Stomach (tissue), 8 donors: ENCODE measurements at regions not wholly inside any gene's neighbourhood (a gene's known extent, or its start where the extent isn't known, plus 50 kb on each side); places are given as distances from the start of the nearest gene placed in this dataset.

Experiments
- DNase-seq, 2 donors: peaks; one replicate each; pipeline versions ENCODE4 v3.0.0 to v3.0.0-alpha.2; 2013 to 2019
- H3K27ac ChIP-seq, 5 donors: fragments of 200-600 bp in 4 of 5; sonication (generic) in 4 of 5; one replicate each; pipeline ENCODE4 v1.5.1; 2013 to 2019; ENCODE audit warnings: mild to moderate bottlenecking in 1 of 5, moderate library complexity in 1 of 5
- H3K27me3 ChIP-seq, 3 donors: fragments of 200-600 bp; sonication (generic); one replicate each; pipeline ENCODE4 v1.5.1; 2017 to 2019; ENCODE audit warnings: mixed run types in 1 of 3
- H3K36me3 ChIP-seq, 4 donors: fragments of 200-600 bp; sonication (generic); 1 replicate in 3 of 4; 2 replicates in 1 of 4; pipeline ENCODE4 v1.5.1; 2016 to 2019
- H3K4me1 ChIP-seq, 4 donors: fragments of 200-600 bp; sonication (generic); one replicate each; pipeline ENCODE4 v1.5.1; 2016 to 2019
- H3K4me3 ChIP-seq, 4 donors: fragments of 200-600 bp; sonication (generic) in 3 of 4; one replicate each; pipeline ENCODE4 v1.5.1; 2016 to 2019; ENCODE audit warnings: mild to moderate bottlenecking in 1 of 4
- H3K9me3 ChIP-seq, 4 donors: fragments of 200-600 bp; sonication (generic); one replicate each; pipeline ENCODE4 v1.5.1; 2016 to 2019
- CTCF ChIP-seq, 7 experiments: fragments of 450-650 bp in 4 of 7; fragments of 200-600 bp in 3 of 7; sonication (generic) in 3 of 7; IDR thresholded peaks; one replicate each; pipeline ENCODE4 v1.5.1; 2016 to 2019; ENCODE audit warnings: antibody characterized with exemption in 7 of 7, control low read depth in 2 of 7, mild to moderate bottlenecking in 1 of 7
- EP300 ChIP-seq: sonication (generic); formaldehyde crosslinking; IDR thresholded peaks from one replicate; pipeline ENCODE4 v1.6.1; 2017; ENCODE audit warnings: antibody characterized with exemption
- POLR2A ChIP-seq, 4 donors: fragments of 450-650 bp; IDR thresholded peaks; one replicate each; pipeline ENCODE4 v1.6.1; 2016; ENCODE audit warnings: antibody characterized with exemption in 4 of 4, control low read depth in 2 of 4, mild to moderate bottlenecking in 1 of 4, moderate library complexity in 1 of 4
- POLR2AphosphoS5 ChIP-seq, 3 donors: sonication (generic); formaldehyde crosslinking; IDR thresholded peaks; one replicate each; pipeline ENCODE4 v1.6.1; 2016; ENCODE audit warnings: antibody characterized with exemption in 3 of 3
- WGBS, 5 donors: extraction: QIAGEN DNeasy Blood & Tissue Kit in 3 of 5; methylation state at CpG; one replicate each; pipeline versions ENCODE4 v1.1.5 to v1.1.7; 2013 to 2018; 5-methylcytosine and 5-hydroxymethylcytosine counted together
- intact Hi-C: fragments of 100-400 bp; cut with DNase I; formaldehyde crosslinking; loops from one replicate; pipeline ENCODE4 v1.15.1; 2023; ENCODE audit warnings: low total_unique reads
- donor health status: healthy with polysubstance abuse.
- donor health status: Bipolar disorder and iron deficiency.
- donor health status: healthy.

GRCh38 chrX:13902406-13902805 lies 85.5 kb upstream of the GPM6B start:
- DNase-seq = no peak
- Histone ChIP-seq H3K9me3 (no peaks in the 10 kb centered on the region), H3K36me3 (no peaks in the 10 kb centered on the region), H3K4me1 (no peaks in the 10 kb centered on the region), H3K27me3 (peaks cover 0 to 4% (median 0%) of the 10 kb centered on the region in 3 donors), H3K27ac (no peak overlapping the region), H3K4me3 (no peak overlapping the region)
- intact Hi-C loops = no loop called here
- TF ChIP-seq POLR2AphosphoS5 (IDR thresholded peaks at IDR 0.05) = no peak
- no peak for TF ChIP-seq POLR2A (IDR thresholded peaks at IDR 0.05)
- TF ChIP-seq CTCF (IDR thresholded peaks at IDR 0.05) = no peak
- no peak for TF ChIP-seq EP300
- WGBS, 5 donors = 85 to 98% (median 87%) methylated on average over 3 of the region's 3 CpGs

- no peak for DNase-seq
- Histone ChIP-seq H3K27ac (no peak overlapping the region), H3K4me1 (no peaks in the 10 kb centered on the region), H3K36me3 (no peaks in the 10 kb centered on the region), H3K9me3 (no peaks in the 10 kb centered on the region), H3K4me3 (no peak overlapping the region), H3K27me3 (peaks cover 0 to 4% (median 0%) of the 10 kb centered on the region in 3 donors)
- TF ChIP-seq POLR2AphosphoS5 (IDR thresholded peaks at IDR 0.05) (no peak), EP300 (no peak), CTCF (IDR thresholded peaks at IDR 0.05) (no peak), POLR2A (IDR thresholded peaks at IDR 0.05) (no peak)
- intact Hi-C loops = no loop called here
- WGBS, 5 donors = 65 to 84% (median 72%) methylated on average over 2 of the region's 2 CpGs
These were observed 84.5 kb upstream of the GPM6B start for GRCh38 chrX:13901354-13901753.

GRCh38 chrX:13900351-13900750 lies 83.5 kb upstream of the GPM6B start:
- H3K9me3 ChIP-seq = no peaks in the 10 kb centered on the region
- H3K27me3 ChIP-seq = peaks cover 0 to 4% (median 0%) of the 10 kb centered on the region in 3 donors
- intact Hi-C loops = no loop called here
- no peak overlapping the region for H3K27ac ChIP-seq
- H3K4me1 ChIP-seq = no peaks in the 10 kb centered on the region
- no peak for DNase-seq
- no peak overlapping the region for H3K4me3 ChIP-seq
- WGBS, 5 donors = 89 to 94% (median 91%) methylated on average over 10 of the region's 10 CpGs
- TF ChIP-seq EP300 (no peak), CTCF (IDR thresholded peaks at IDR 0.05) (no peak), POLR2A (IDR thresholded peaks at IDR 0.05) (no peak), POLR2AphosphoS5 (IDR thresholded peaks at IDR 0.05) (no peak)
- no peaks in the 10 kb centered on the region for H3K36me3 ChIP-seq

- Histone ChIP-seq H3K4me3 (no peak overlapping the region), H3K27ac (no peak overlapping the region), H3K9me3 (no peaks in the 10 kb centered on the region), H3K4me1 (no peaks in the 10 kb centered on the region), H3K36me3 (no peaks in the 10 kb centered on the region), H3K27me3 (peaks cover 0 to 4% (median 0%) of the 10 kb centered on the region in 3 donors)
- intact Hi-C loops = no loop called here
- DNase-seq = peak in 1 of 2 donors; percentile 68
- 45 to 64% (median 52%) methylated on average over 6 of the region's 6 CpGs for WGBS, 5 donors
- TF ChIP-seq CTCF (IDR thresholded peaks at IDR 0.05) (no peak), POLR2AphosphoS5 (IDR thresholded peaks at IDR 0.05) (peak in 1 of 3 donors; percentile 46), POLR2A (IDR thresholded peaks at IDR 0.05) (no peak), EP300 (no peak)
These were observed 82.7 kb upstream of the GPM6B start for GRCh38 chrX:13899607-13900006.
